Effector memory CD4-positive, alpha-beta T cell (primary cell): ENCODE measurements at regions not wholly inside any gene's neighbourhood (a gene's known extent, or its start where the extent isn't known, plus 50 kb on each side); places are given as distances from the start of the nearest gene placed in this dataset.

Experiments
- DNase-seq, 3 donors: peaks; one replicate each; pipeline ENCODE4 v3.0.0-alpha.2; 2020
- H3K27ac ChIP-seq: 2 replicates; pipeline ENCODE4 v1.7.0; 2013; ENCODE audit warnings: mild to moderate bottlenecking, low read length, moderate library complexity; ENCODE audit not compliant: insufficient read depth, poor library complexity, severe bottlenecking
- H3K27me3 ChIP-seq: replicated peaks from 2 replicates; pipeline ENCODE4 v1.7.0; 2013; ENCODE audit warnings: mild to moderate bottlenecking, low read length; ENCODE audit not compliant: insufficient read depth, control insufficient read depth, poor library complexity, severe bottlenecking
- H3K36me3 ChIP-seq: 2 replicates; pipeline ENCODE4 v1.7.0; 2013; ENCODE audit warnings: mild to moderate bottlenecking, low read length, moderate library complexity; ENCODE audit not compliant: control insufficient read depth, insufficient read depth
- H3K4me1 ChIP-seq: 2 replicates; pipeline ENCODE4 v1.7.0; 2013; ENCODE audit warnings: low read length, mild to moderate bottlenecking; ENCODE audit not compliant: control insufficient read depth, insufficient read depth, poor library complexity, severe bottlenecking
- H3K4me3 ChIP-seq: 2 replicates; pipeline ENCODE4 v1.7.0; 2013; ENCODE audit warnings: low read length, low read depth, mild to moderate bottlenecking; ENCODE audit not compliant: insufficient read depth, poor library complexity, severe bottlenecking
- H3K9me3 ChIP-seq: 2 replicates; pipeline ENCODE4 v1.7.0; 2013; ENCODE audit warnings: mild to moderate bottlenecking, low read length, moderate library complexity; ENCODE audit not compliant: control insufficient read depth

DNA sequence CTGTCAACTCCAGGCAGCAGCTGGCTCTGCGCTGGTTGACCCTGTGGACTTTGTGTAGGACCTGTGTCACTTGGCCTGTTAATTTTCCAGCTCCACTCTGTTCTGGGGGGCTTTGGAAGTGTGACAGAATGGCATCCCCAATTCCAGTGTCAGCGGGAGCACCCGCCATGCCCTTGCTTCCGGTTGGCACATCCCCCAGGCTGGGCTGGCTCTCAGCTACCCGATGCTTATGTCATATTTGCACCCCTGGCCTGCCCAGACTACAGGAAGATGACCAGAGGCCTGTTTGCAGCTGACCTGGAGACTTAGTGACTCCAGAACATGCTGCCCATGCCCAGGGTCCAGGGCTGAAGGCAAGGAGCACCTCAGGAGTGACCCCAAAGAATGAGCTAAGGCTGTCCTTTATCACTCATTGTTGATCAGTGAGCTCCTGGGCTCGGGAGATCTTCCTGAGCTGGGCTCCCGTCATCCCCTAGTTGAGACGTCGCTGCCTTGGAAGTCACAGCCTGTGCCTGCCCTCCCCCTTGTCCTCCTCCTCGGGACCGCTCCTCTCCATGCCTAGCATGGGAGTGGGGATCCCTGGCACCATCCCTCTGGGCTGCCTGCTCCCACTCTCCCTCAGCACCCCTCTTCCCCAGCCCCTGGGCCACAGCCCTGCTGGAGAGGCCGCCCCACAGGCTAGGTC is 163.4 kb upstream of the RTL1 start:
- DNase-seq = no peak

GRCh38 chr14:101068313-101069227 is 165.0 kb upstream of the RTL1 start:
- Histone ChIP-seq H3K36me3 (no peaks in the 10 kb centered on the region), H3K4me3 (no peak overlapping the region), H3K27me3 (no peaks in the 10 kb centered on the region), H3K4me1 (no peaks in the 10 kb centered on the region), H3K9me3 (no peaks in the 10 kb centered on the region), H3K27ac (no peak overlapping the region)
- DNase-seq = no peak

More for the DNA sequence above, 163.4 kb upstream of the RTL1 start:
- Histone ChIP-seq H3K27me3 (no peaks in the 10 kb centered on the region), H3K27ac (no peak overlapping the region), H3K36me3 (no peaks in the 10 kb centered on the region), H3K4me1 (no peaks in the 10 kb centered on the region), H3K9me3 (no peaks in the 10 kb centered on the region), H3K4me3 (no peak overlapping the region)

- no peaks in the 10 kb centered on the region for H3K4me1 ChIP-seq
- DNase-seq = no peak
- H3K9me3 ChIP-seq = no peaks in the 10 kb centered on the region
- no peaks in the 10 kb centered on the region for H3K27me3 ChIP-seq
- H3K4me3 ChIP-seq = no peak overlapping the region
- H3K27ac ChIP-seq = no peak overlapping the region
- H3K36me3 ChIP-seq = no peaks in the 10 kb centered on the region
Measured at GRCh38 chr14:101069228-101069549, 165.7 kb upstream of the RTL1 start.

DNA sequence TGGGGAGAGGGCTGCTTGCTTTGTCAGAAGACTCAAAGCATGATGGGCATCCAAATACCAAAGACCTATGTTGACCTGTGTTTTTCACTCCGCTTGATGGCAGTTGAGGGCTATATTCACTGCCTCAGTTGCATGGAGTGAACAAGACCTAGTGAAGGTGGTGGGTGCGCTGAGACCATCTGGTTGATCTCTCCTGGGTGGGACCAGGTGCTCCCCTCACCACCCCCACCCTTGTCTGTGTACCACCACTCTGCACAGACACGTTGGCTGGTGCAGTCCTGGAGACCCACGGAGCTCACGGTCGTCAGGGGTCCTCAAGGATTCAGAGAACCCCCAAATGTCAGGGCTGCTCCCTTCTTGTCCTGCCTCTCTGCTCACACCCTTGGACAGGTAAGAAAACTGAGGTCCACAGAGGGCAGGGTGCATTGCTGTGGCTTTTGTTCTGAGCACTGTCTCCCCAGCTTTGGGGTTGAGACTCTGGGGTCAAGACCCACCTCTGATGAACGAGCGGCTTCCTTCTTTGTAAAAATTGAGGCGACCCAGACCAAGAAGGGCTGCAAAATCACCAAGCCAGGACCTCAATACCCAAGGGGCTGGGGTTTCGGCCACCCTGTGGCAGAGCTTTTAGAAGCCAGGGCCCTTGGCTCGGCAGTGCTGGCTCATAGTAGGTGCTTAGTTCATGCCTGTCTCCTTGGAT is 166.3 kb upstream of the RTL1 start:
- Histone ChIP-seq H3K9me3 (no peaks in the 10 kb centered on the region), H3K27ac (no peak overlapping the region), H3K36me3 (no peaks in the 10 kb centered on the region), H3K27me3 (no peaks in the 10 kb centered on the region), H3K4me1 (no peaks in the 10 kb centered on the region), H3K4me3 (no peak overlapping the region)
- DNase-seq = no peak

DNA sequence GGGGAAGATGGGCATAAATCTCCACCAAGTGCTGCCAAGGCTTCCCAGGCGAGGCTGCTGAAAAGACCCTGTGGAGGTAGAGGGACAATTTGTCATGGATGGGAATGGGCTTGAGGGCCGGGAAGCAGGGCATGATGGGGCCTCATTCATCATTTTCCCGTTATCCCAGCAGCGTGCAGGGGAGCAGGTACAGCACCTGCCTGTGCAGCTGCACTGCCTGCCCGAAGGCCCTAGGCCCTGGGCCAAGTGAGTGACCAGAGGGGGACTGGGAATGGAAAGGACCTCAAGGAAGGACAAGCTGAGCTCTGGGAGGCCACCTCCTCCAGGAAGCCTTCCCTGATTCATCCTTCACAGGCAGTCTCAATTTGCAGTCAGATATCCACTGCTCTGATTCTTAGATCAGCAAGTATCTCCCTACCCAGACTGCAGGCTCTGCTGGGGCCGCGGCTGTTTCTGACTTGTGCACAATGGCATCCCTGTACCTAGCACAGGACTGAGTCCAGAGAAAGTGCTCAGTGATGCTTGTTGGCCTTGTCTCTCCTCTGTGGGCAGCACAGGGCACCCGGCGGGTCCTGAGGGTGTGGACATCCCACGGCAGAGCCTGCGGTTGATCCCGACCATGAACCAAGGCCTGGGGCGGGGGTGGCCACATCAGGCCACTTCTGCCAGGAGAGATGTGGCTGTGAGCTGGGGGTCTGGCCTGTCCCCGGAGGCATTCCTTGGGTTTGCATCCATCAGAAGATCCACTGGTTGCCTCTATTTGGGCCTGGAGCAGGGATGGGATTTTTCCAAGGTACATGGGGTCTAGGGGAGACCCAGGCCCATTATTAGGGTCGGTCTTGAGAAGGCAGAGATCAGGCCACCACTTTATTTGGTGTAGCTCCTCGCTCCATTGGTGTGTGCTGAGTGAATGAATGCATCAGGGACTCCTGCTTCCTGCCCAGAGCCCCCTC is 167.3 kb upstream of the RTL1 start:
- Histone ChIP-seq H3K4me1 (no peaks in the 10 kb centered on the region), H3K9me3 (no peaks in the 10 kb centered on the region), H3K4me3 (no peak overlapping the region), H3K27me3 (no peaks in the 10 kb centered on the region), H3K36me3 (no peaks in the 10 kb centered on the region), H3K27ac (no peak overlapping the region)
- DNase-seq = no peak

DNA sequence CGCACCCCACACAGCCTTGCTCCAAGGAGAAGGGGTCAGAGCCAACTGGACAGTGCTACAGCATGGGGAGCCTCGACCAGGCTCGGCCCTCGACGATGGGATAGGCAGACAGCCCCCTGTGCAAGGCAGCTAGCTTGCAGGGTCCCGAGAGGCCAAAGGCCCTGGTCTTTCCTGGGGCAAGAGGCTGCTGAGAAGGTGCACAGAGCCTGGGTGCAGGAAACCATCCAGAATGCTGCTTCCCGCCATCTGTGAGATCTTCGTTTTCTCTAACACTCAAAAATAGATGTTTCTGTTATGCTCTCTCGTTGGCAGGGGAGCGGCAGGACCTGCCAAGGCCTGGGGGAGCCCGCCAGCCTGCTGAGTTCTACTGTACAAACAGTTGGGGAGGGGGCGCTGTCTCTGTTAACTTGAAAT is 168.0 kb upstream of the RTL1 start:
- Histone ChIP-seq H3K9me3 (no peaks in the 10 kb centered on the region), H3K27me3 (no peaks in the 10 kb centered on the region), H3K4me3 (no peak overlapping the region), H3K4me1 (no peaks in the 10 kb centered on the region), H3K27ac (no peak overlapping the region), H3K36me3 (no peaks in the 10 kb centered on the region)
- DNase-seq = no peak

DNA sequence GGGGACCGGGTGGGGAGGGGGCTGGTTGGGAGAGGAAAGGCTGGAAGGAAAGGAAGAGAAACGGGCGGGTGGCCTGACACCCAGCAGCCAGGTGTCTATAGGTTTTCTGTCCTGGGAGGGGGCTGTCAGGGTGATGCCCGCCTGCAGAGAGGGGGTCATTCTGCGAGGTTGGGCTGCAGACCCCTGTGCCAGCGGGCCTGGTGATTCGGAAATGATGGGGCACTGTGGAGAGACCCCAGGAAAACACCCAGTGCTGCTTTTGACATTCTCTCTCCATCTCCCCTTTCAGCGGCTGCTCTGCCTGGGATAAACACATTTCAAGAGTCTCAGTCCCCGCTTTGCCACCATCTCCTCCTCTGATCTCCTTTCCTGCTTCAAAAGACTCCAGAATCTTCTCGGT is 168.5 kb upstream of the RTL1 start:
- Histone ChIP-seq H3K27ac (no peak overlapping the region), H3K4me3 (no peak overlapping the region), H3K36me3 (no peaks in the 10 kb centered on the region), H3K4me1 (no peaks in the 10 kb centered on the region), H3K9me3 (no peaks in the 10 kb centered on the region), H3K27me3 (no peaks in the 10 kb centered on the region)
- DNase-seq = no peak

- no peaks in the 10 kb centered on the region for H3K9me3 ChIP-seq
- H3K27ac ChIP-seq = no peak overlapping the region
- no peaks in the 10 kb centered on the region for H3K27me3 ChIP-seq
- no peak for DNase-seq
- H3K4me3 ChIP-seq = no peak overlapping the region
- no peaks in the 10 kb centered on the region for H3K4me1 ChIP-seq
- no peaks in the 10 kb centered on the region for H3K36me3 ChIP-seq
Measured at GRCh38 chr14:101072531-101072930, 169.0 kb upstream of the RTL1 start.

DNA sequence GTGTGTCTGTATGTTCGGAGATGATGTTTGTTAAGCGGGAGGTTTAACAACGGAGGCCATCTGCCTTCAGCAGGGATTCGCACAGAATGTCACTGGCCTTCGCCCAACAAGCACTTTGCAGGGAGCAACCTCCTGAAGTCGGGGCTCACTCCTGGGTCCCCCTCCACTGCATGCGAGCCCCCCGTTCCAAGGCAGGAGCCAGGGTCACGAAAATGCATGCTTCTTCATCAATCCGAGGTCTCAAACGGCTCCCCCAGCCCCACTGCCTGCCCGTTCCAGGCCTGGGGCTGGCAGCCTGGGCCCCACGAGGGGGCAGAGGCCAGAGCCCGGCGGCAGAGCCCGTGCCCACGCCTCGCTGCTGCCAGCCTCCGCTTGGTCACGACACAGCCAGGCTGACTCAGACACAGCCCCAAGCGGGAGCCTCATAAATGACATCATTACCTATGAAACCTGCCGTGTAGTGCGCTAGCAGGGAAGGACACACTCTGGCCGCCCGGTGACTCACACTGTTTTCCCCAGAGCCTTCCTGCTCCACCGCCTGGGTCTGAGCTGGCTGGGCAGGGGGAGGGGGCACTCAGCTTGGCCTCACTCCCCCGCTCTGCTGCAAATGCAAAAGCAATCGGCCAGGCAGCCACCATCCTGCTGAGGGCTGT is 169.5 kb upstream of the RTL1 start:
- Histone ChIP-seq H3K4me1 (no peaks in the 10 kb centered on the region), H3K9me3 (no peaks in the 10 kb centered on the region), H3K36me3 (no peaks in the 10 kb centered on the region), H3K27ac (no peak overlapping the region), H3K27me3 (no peaks in the 10 kb centered on the region), H3K4me3 (no peak overlapping the region)
- no peak for DNase-seq
